GM12878 (cell line): ENCODE measurements at regions not wholly inside any gene's neighbourhood (a gene's known extent, or its start where the extent isn't known, plus 50 kb on each side); places are given as distances from the start of the nearest gene placed in this dataset.

Experiments
- ATAC-seq: fragments of 200-7000 bp; cut with Tn5 transposase; 3 replicates; pipeline ENCODE4 v1.9.1; 2020; ENCODE audit warnings: mild to moderate bottlenecking, moderate library complexity
- BruUV-seq: library from RNA; stranded (reverse); fragments of 400-500 nt; replicated peaks from 2 replicates; lab custom pipeline; 2021; lab: Mats Ljungman, UMichigan
- CTCF ChIA-PET: fragments of 300-600 bp; sonication (Branson Sonifier 250); formaldehyde crosslinking; extraction: SDS; loops from one replicate; lab custom pipeline; 2021; ENCODE audit warnings: inconsistent platforms; lab: Yijun Ruan, JAX
- POLR2A ChIA-PET: fragments of 350-600 bp; formaldehyde crosslinking; extraction: SDS; loops from one replicate; lab custom pipeline; 2021; ENCODE audit warnings: inconsistent platforms; lab: Charles Lee
- RAD21 ChIA-PET: fragments of 300-600 bp; sonication (Branson Sonifier 250); formaldehyde crosslinking; loops from one replicate; lab custom pipeline; 2023; ENCODE audit warnings: antibody characterized with exemption; ENCODE audit not compliant: unreplicated experiment; lab: Charles Lee
- SMC1A ChIA-PET: fragments of 300-600 bp; sonication (Branson Sonifier 250); formaldehyde crosslinking; loops from one replicate; lab custom pipeline; 2023; ENCODE audit not compliant: unreplicated experiment, uncharacterized antibody; lab: Charles Lee
- DNase-seq: peaks from one replicate; pipeline ENCODE4 v3.0.0-alpha.2; 2011; ENCODE audit warnings: low read depth, low spot score
- FAIRE-seq: peaks from 3 replicates; lab custom pipeline; 2011; peaks lifted over from hg19 to GRCh38; lab: Jason Lieb, UNC
- H2AFZ ChIP-seq: 2 replicates; pipeline ENCODE4 v1.6.0; 2011; ENCODE audit warnings: low read depth, low read length, control low read depth; ENCODE audit not compliant: control insufficient read depth
- H3K27ac ChIP-seq: 2 replicates; pipeline ENCODE4 v1.5.1; 2011; ENCODE audit warnings: control low read depth; ENCODE audit not compliant: control insufficient read depth, insufficient read depth
- H3K27me3 ChIP-seq, 2 experiments: replicated peaks in 1 of 2; 2 replicates each; pipeline versions ENCODE4 v1.6.0 to v1.6.1; 2011; ENCODE audit warnings: low read length in 1 of 2; ENCODE audit not compliant: control insufficient read depth in 2 of 2, insufficient read depth in 2 of 2
- H3K36me3 ChIP-seq, 2 experiments: 2 replicates each; pipeline ENCODE4 v1.5.1; 2011; ENCODE audit warnings: low read length in 1 of 2; ENCODE audit not compliant: control insufficient read depth in 2 of 2, insufficient read depth in 2 of 2
- H3K4me1 ChIP-seq: 2 replicates; pipeline ENCODE4 v1.6.1; 2011; ENCODE audit warnings: mild to moderate bottlenecking, low read length, moderate library complexity, mixed read lengths; ENCODE audit not compliant: control insufficient read depth, insufficient read depth
- H3K4me2 ChIP-seq: 2 replicates; pipeline ENCODE4 v1.6.0; 2011; ENCODE audit warnings: control low read depth; ENCODE audit not compliant: control insufficient read depth, insufficient read depth
- H3K4me3 ChIP-seq: fragments of 200-600 bp; sonication (generic); 2 replicates; pipeline ENCODE4 v1.5.1; 2016
- H3K79me2 ChIP-seq: 2 replicates; pipeline ENCODE4 v1.6.0; 2011; ENCODE audit warnings: low read length; ENCODE audit not compliant: control insufficient read depth, insufficient read depth
- H3K9ac ChIP-seq: 2 replicates; pipeline ENCODE4 v1.8.0; 2011; ENCODE audit warnings: low read length, control low read depth, mixed read lengths; ENCODE audit not compliant: control insufficient read depth, insufficient read depth
- H3K9me3 ChIP-seq: replicated peaks from 3 replicates; pipeline ENCODE4 v1.5.1; 2011; ENCODE audit warnings: mild to moderate bottlenecking, low read length; ENCODE audit not compliant: control insufficient read depth, insufficient read depth
- H4K20me1 ChIP-seq: 2 replicates; pipeline ENCODE4 v1.6.0; 2011; ENCODE audit not compliant: control insufficient read depth, insufficient read depth
- ATF3 ChIP-seq: IDR thresholded peaks from 2 replicates; pipeline ENCODE4 v1.6.1; 2011; ENCODE audit warnings: low read depth, mild to moderate bottlenecking, low read length, moderate library complexity, borderline replicate concordance; ENCODE audit errors: extremely low read depth
- CBX3 ChIP-seq: fragments of 200-600 bp; sonication (generic); IDR thresholded peaks from 2 replicates; pipeline ENCODE4 v1.6.1; 2016; ENCODE audit warnings: low read depth, borderline replicate concordance
- CHD2 ChIP-seq: IDR thresholded peaks from 2 replicates; pipeline ENCODE4 v1.6.1; 2011; ENCODE audit warnings: low read depth, low read length, improper control_type of control experiment, borderline replicate concordance
- DPF2 ChIP-seq: fragments of 450-650 bp; IDR thresholded peaks from 2 replicates; pipeline ENCODE4 v1.6.1; 2017; ENCODE audit warnings: mild to moderate bottlenecking
- HDAC6 ChIP-seq: fragments of 200-600 bp; sonication (generic); IDR thresholded peaks from one replicate; pipeline ENCODE4 v1.8.0; 2017; ENCODE audit warnings: antibody characterized with exemption; ENCODE audit not compliant: unreplicated experiment
- MXI1 ChIP-seq: fragments of 150-350 bp; IDR thresholded peaks from 2 replicates; pipeline ENCODE4 v1.6.1; 2011; ENCODE audit warnings: low read depth, mild to moderate bottlenecking, inconsistent platforms, low read length, improper control_type of control experiment
- NBN ChIP-seq: fragments of 450-650 bp; IDR thresholded peaks from 2 replicates; pipeline ENCODE4 v1.6.1; 2016
- NFYA ChIP-seq: IDR thresholded peaks from 2 replicates; pipeline ENCODE4 v1.6.1; 2011; ENCODE audit warnings: low read depth, mild to moderate bottlenecking, low read length, improper control_type of control experiment, borderline replicate concordance
- POLR2AphosphoS2 ChIP-seq: IDR thresholded peaks from 2 replicates; pipeline ENCODE4 v1.6.1; 2011; ENCODE audit warnings: low read depth, mild to moderate bottlenecking, low read length, improper control_type of control experiment, moderate library complexity
- RELA ChIP-seq: fragments of 450-650 bp; IDR thresholded peaks from 2 replicates; pipeline ENCODE4 v1.8.0; 2014; ENCODE audit warnings: borderline replicate concordance; ENCODE audit not compliant: partially characterized antibody
- RFX5 ChIP-seq: IDR thresholded peaks from 2 replicates; pipeline ENCODE4 v1.6.1; 2011; ENCODE audit warnings: low read depth, low read length, improper control_type of control experiment
- STAT1 ChIP-seq: fragments of 450-650 bp; conservative IDR thresholded peaks from 2 replicates; pipeline ENCODE4 v1.6.1; 2014; ENCODE audit warnings: antibody characterized with exemption, mild to moderate bottlenecking
- ZZZ3 ChIP-seq: IDR thresholded peaks from 2 replicates; pipeline ENCODE4 v1.6.1; 2011; ENCODE audit warnings: low read depth; ENCODE audit not compliant: control insufficient read depth, insufficient read length
- WGBS: methylation state at CpG from one replicate; pipeline ENCODE4 v1.1.6; 2016; ENCODE audit warnings: low lambda C conversion rate; ENCODE audit not compliant: insufficient replicate concordance, insufficient coverage; ENCODE audit errors: missing lambda C conversion rate; 5-methylcytosine and 5-hydroxymethylcytosine counted together
- in situ Hi-C: fragments of 300-500 bp; cut with MboI; formaldehyde crosslinking; loops from 9 replicates; pipeline ENCODE4 v1.14.3; 2018; ENCODE audit warnings: mixed read lengths
- intact Hi-C: fragments of 100-400 bp; cut with micrococcal nuclease; formaldehyde crosslinking; loops from one replicate; pipeline ENCODE4 v1.14.2; 2022; ENCODE audit not compliant: unreplicated experiment
- TF ChIP-seq, protein P1 (sequence below): IDR thresholded peaks from 2 replicates; pipeline ENCODE4 v1.6.1; 2012; ENCODE audit warnings: improper control_type of control experiment, low read depth, low read length; ENCODE audit not compliant: insufficient replicate concordance

- Histone ChIP-seq H3K4me3 (no peak overlapping the region), H4K20me1 (no peaks in the 10 kb centered on the region), H3K9ac (no peak overlapping the region), H2AFZ (no peak overlapping the region), H3K9me3 (no peaks in the 10 kb centered on the region), H3K79me2 (no peaks in the 10 kb centered on the region), H3K36me3 (no peaks in the 10 kb centered on the region), H3K4me1 (no peaks in the 10 kb centered on the region), H3K4me2 (no peak overlapping the region), H3K27me3 (no peaks in the 10 kb centered on the region), H3K27ac (no peak overlapping the region)
- TF ChIP-seq MXI1, result no peak
- TF ChIP-seq NFYA, result no peak
- no peak for TF ChIP-seq RELA
- no peak for TF ChIP-seq CBX3
- TF ChIP-seq ATF3, result no peak
- TF ChIP-seq HDAC6, result no peak
- TF ChIP-seq ZZZ3, result no peak
- TF ChIP-seq CHD2, result no peak
- TF ChIP-seq STAT1, result no peak
- no peak for TF ChIP-seq POLR2AphosphoS2
- TF ChIP-seq RFX5, result no peak
- TF ChIP-seq, protein P1, sequence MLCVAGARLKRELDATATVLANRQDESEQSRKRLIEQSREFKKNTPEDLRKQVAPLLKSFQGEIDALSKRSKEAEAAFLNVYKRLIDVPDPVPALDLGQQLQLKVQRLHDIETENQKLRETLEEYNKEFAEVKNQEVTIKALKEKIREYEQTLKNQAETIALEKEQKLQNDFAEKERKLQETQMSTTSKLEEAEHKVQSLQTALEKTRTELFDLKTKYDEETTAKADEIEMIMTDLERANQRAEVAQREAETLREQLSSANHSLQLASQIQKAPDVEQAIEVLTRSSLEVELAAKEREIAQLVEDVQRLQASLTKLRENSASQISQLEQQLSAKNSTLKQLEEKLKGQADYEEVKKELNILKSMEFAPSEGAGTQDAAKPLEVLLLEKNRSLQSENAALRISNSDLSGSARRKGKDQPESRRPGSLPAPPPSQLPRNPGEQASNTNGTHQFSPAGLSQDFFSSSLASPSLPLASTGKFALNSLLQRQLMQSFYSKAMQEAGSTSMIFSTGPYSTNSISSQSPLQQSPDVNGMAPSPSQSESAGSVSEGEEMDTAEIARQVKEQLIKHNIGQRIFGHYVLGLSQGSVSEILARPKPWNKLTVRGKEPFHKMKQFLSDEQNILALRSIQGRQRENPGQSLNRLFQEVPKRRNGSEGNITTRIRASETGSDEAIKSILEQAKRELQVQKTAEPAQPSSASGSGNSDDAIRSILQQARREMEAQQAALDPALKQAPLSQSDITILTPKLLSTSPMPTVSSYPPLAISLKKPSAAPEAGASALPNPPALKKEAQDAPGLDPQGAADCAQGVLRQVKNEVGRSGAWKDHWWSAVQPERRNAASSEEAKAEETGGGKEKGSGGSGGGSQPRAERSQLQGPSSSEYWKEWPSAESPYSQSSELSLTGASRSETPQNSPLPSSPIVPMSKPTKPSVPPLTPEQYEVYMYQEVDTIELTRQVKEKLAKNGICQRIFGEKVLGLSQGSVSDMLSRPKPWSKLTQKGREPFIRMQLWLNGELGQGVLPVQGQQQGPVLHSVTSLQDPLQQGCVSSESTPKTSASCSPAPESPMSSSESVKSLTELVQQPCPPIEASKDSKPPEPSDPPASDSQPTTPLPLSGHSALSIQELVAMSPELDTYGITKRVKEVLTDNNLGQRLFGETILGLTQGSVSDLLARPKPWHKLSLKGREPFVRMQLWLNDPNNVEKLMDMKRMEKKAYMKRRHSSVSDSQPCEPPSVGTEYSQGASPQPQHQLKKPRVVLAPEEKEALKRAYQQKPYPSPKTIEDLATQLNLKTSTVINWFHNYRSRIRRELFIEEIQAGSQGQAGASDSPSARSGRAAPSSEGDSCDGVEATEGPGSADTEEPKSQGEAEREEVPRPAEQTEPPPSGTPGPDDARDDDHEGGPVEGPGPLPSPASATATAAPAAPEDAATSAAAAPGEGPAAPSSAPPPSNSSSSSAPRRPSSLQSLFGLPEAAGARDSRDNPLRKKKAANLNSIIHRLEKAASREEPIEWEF, result no peak
- TF ChIP-seq DPF2, result no peak
- no peak for TF ChIP-seq NBN
- intact Hi-C loops, result no loop called here
- in situ Hi-C loops, result no loop called here
- 0% methylated on average over 2 of the region's 2 CpGs for WGBS
- BruUV-seq, result no TSS peak
- POLR2A ChIA-PET, result no interaction called here
- FAIRE-seq (no peak), ATAC-seq (no peak), DNase-seq (no peak)
- SMC1A ChIA-PET, result no interaction called here
- RAD21 ChIA-PET, result no interaction called here
- CTCF ChIA-PET, result interaction anchor here (0.9 kb wide), 1 partner anchor 119 kb away, joined by 3 read pairs; no protein-coding TSS in a partner anchor
These were observed 419.9 kb downstream of the LRIG3 start for GRCh38 chr12:58500399-58500798.
